Spleen (tissue), 7 donors: ENCODE measurements at regions not wholly inside any gene's neighbourhood (a gene's known extent, or its start where the extent isn't known, plus 50 kb on each side); places are given as distances from the start of the nearest gene placed in this dataset.

Source experiments
- CTCF ChIP-seq, 11 experiments: fragments of 200-600 bp in 7 of 11; fragments of 450-650 bp in 4 of 11; sonication (generic) in 4 of 11; IDR thresholded peaks in 8 of 11; conservative IDR thresholded peaks in 3 of 11; 1 replicate in 7 of 11; 2 replicates in 4 of 11; pipeline versions ENCODE4 v1.4.0 to v1.8.0; 2016 to 2021; ENCODE audit warnings: antibody characterized with exemption in 11 of 11, inconsistent platforms in 4 of 11, mild to moderate bottlenecking in 1 of 11
- POLR2A ChIP-seq, 3 donors: fragments of 450-650 bp; IDR thresholded peaks; one replicate each; pipeline ENCODE4 v1.5.1; 2017; ENCODE audit warnings: antibody characterized with exemption in 3 of 3, mild to moderate bottlenecking in 1 of 3
- POLR2AphosphoS5 ChIP-seq, 3 donors: sonication (generic); formaldehyde crosslinking; IDR thresholded peaks; one replicate each; pipeline ENCODE4 v1.5.1; 2017; ENCODE audit warnings: antibody characterized with exemption in 3 of 3
- donor health status: DM: no; HTN: no; CAD: no; lungs with moderate emphysema.
- donor health status: DM: no; HTN: no; CAD: no.
- donor health status: DM: no; HTN: no; CAD: no.

- TF ChIP-seq CTCF (IDR thresholded peaks at IDR 0.05 in 8 of 11, conservative IDR thresholded peaks at IDR 0.05 in 3 of 11), result no peak
- no peak for TF ChIP-seq POLR2A (IDR thresholded peaks at IDR 0.05)
- TF ChIP-seq POLR2AphosphoS5 (IDR thresholded peaks at IDR 0.05), result no peak
These were observed 102.6 kb upstream of the VPREB1 start for GRCh38 chr22:22141771-22142591.
